ENCODE measurements at regions not wholly inside any gene's neighbourhood (a gene's known extent, or its start where the extent isn't known, plus 50 kb on each side); places are given as distances from the start of the nearest gene placed in this dataset.
"Not testable (repeated sequence)": the region's sequence is repeated elsewhere in the genome, so short reads cannot be mapped to it uniquely, and the experiment has no call there.

GRCh38 chrX:9349572-9350494, 115.0 kb upstream of the TBL1X start:
- DNase-seq, result no peak

GRCh38 chrX:9351126-9351525, 113.7 kb upstream of the TBL1X start:
- DNase-seq, result no peak

DNA sequence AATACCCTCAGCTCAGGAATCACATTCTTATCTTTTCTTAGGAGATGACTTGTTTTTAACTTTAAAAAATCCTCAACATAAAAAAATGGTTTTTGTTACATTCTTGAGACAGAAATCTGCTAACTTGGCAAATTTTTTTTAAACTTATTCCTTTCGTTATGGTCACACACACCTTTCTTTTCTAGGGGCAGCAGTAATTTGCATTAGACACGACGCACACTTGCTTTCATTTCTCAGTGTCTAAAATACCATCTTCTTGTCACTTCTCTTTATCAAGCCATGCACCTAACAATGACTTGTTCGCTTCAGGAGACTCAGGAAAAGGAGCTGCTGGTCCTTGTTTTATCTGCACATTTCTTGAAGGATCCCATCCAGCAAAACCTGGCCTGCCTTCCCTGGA, 112.6 kb upstream of the TBL1X start:
- DNase-seq, result no peak

DNA sequence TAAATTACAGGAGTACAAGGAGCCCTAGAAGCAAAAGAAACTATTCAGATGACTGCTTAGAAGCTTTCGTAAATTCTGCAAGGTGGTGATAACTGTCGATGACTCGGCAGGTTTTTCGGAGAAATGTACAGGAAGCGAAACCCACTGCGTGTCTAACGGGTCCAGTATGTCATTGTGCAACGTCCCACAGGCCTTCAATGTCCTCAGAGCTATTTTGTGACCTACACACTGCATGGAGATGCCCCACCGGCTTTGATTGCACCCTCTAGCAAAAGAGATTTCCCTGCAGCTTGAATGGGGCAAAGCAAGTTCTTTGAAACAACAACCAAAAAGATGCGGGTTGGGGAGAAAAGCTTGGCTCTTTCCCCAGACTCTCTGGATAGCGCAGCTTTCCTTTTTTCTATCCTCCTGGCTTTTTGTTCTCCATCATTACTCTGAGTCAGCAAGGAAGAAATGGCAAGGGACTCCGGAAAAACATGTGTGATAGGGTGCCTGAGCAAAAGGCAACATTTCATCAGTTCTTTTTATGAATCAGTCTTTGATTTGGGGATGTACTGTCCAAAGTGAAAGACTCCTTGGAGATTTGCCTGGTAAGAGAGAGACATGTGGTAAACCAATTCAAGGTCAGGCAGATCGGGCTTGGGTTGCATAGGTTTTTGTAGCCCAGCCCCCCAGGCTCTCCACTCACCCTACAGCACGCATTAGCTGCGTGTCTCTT, 112.0 kb upstream of the TBL1X start:
- DNase-seq, result no peak

DNA sequence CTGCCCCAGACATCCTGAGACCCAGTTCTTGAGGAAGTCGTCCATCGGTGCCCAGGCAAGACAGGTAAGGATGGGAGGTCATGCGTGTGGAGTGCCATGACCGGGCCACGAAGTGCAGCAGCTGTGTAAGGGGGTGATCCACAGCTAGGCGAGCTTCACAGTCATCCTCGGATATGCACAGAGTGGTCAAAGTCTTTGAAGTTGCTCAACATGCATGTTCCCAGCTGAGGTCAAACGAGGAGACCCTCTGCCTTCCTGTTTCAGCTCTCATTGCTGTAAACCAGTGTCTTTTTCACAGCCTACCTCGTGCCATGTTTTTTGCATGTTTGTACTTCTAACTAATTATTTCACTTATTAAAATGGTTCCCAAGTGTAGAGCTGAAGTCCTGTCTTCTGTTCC, 109.9 kb upstream of the TBL1X start:
- DNase-seq, result no peak

GRCh38 chrX:9355739-9356138, 109.1 kb upstream of the TBL1X start:
- DNase-seq, result no peak

GRCh38 chrX:9356846-9357245, 108.0 kb upstream of the TBL1X start:
- no peak for DNase-seq

- DNase-seq, result no peak
These were observed 107.2 kb upstream of the TBL1X start for GRCh38 chrX:9357518-9358114.

DNA sequence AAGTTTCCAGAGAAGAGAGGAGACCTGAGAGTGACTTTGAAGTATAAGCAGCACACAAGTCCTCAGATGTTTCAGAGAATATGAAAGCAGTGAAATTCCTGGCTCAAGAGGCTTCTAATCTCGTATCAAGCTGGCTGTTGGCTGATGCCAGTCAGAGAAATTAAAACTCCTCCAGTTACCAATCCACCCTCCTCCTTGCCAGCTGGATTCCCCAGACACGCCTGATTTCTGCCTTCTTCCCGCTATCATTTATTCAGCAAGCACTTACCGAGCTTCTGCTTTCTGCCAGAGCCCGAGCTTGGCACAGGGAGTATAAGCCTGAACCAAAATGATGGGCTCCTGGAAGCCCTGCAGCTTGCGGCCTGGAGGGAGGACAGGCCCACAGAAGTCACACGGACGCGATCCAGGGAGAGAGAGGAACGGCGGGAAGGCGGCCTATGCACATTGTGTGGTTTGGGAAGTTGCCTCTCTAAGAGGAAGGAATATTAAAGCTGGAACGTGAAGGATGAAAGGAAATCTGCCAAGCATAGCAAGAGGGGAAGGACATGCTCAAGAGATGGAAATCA, 102.4 kb upstream of the TBL1X start:
- DNase-seq, result no peak

GRCh38 chrX:9367421-9367820, 97.4 kb upstream of the TBL1X start:
- no peak for DNase-seq

DNA sequence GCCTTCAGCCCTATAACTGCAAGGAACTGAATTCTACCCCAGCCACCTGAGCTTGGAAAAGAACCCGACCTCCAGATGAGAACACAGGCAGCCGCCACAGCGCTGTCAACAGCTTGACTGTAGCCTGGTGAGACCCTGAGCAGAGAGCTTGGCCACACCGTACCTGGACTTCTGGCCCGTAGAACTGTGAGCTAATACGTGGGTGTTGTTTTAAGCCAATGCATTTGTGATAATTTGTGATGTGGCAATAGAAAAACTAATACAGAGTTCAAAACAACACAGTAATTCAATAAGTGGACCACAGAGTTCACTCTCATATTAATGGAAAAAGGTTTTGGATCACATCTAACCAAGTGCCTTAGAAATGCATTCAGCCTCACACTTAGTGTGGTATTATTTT, 96.6 kb upstream of the TBL1X start:
- DNase-seq, result no peak

GRCh38 chrX:9369802-9370291, 95.0 kb upstream of the TBL1X start:
- DNase-seq, result no peak

DNA sequence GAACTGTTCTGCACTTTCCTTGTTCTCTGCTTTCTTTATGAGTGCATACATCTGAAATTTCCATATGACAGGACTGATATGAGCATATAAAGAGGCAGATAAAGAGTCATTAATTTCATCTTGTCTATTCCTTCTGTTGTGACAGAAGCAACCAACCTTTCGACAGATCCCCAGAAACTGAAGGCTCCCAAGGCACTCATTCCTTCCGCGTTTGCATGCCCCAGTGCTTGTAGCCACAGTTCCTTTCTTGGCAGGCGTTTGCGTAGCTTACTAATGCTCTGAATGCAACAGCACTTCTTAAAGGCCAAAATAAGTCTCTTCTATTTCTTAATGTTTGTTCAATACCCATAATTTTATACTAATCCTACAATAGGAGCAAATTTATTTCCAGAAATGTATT, 94.0 kb upstream of the TBL1X start:
- DNase-seq, result no peak

DNA sequence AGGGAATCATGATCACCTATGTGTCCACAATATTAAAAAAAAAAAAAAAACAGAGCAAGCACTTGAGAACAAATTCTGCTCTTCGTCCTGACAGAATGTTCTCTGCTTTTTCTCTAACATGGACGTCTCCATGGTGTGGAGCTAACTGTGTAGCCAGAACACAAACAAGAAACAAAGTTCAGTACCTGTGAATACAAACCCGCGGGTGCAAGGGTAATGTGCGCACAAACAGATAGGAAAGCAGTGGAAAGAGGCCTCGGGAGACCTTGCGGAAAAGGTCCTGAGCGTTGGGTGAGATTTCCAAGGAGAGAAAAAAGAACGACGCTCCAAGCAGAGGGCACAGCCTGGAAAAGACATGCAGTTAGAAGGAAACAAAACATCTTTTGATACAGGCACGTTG, 92.0 kb upstream of the TBL1X start:
- DNase-seq, result no peak

DNA sequence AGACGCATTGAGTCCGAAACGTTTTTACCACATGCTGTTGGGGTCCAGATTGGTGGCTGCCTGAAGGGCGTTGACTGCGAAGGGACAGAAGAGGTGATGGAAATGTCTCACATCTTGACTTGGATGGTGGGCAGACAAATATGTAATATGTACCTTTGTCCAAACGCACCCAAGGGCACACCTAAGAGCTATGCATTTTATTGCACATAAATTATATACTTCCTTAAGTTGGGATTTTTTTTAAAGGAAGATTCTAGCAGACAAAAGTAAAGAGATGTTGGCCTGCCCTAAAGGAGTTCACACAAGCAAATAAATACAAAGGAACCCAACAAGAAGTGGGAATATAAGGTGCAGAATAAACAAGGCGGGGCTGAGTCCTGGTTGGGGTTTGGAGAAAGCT, 91.1 kb upstream of the TBL1X start:
- no peak for DNase-seq

GRCh38 chrX:9374555-9374954, 90.3 kb upstream of the TBL1X start:
- DNase-seq, result no peak

GRCh38 chrX:9376111-9376510, 88.7 kb upstream of the TBL1X start:
- no peak for DNase-seq

DNA sequence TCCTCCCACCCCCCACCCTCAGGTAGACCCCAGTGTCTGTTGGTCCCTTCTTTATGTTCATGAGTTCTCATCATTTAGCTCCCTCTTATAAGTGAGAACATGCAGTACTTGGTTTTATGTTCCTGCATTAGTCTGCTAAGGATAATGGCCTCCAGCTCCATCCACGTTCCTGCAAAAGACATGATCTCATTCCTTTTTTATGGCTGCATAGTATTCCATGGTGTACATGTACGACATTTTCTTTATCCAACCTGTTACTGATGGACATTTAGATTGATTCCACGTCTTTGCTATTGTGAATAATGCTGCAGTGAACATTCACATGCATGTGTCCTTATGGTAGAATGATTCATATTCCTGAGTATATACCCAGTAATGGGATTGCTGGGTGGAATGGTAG, 87.6 kb upstream of the TBL1X start:
- DNase-seq, result not testable (repeated sequence)

GRCh38 chrX:9378980-9379696, 85.7 kb upstream of the TBL1X start:
- DNase-seq, result no peak

DNA sequence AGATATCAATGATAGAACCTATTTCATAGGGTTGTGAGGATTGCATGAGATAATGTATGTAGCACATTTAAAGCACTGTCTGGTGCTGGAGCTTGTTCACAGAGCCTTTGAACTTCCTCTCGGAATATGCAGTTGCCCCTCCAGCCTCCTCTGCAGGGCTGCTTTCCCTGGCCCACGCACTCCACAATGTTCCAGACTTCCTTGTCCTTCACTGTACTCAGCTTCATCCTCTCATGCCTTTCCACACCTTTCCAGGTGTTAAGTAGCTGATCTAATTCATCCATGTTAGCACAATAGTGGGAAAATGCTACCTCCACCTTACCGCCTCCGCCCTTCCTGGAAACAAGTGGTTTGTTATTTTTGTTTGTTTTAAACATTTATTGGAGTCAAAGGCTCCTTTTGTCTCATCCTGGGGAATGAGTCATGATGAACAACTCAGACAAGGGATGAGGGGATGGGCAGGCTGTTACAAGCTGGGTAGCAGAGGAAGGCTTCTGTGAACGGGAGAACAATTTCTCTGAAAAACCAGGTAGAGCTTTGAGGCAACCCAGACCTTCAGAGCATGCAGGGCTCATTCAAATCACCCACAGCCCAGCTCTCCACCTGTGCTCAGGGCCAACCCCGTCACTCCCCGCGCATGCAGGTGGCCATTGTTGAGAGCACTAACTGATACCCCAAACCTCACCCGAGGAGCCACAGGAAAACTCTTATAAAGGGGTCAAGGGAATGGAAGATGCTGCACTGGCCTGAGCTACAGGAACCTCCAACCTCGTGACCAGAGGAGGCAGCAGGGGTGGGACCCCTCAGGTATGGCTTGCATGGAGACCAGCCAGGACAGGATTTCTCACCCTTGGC, 84.9 kb upstream of the TBL1X start:
- no peak for DNase-seq

- no peak for DNase-seq
These were observed 81.2 kb upstream of the TBL1X start for GRCh38 chrX:9383655-9384054.

GRCh38 chrX:9388450-9388849, 76.4 kb upstream of the TBL1X start:
- no peak for DNase-seq

Measured in NCI-H2227 treated with DMSO at 0.1 percent for 48 hours (cell line).